ENCODE measurements at regions not wholly inside any gene's neighbourhood (a gene's known extent, or its start where the extent isn't known, plus 50 kb on each side); places are given as distances from the start of the nearest gene placed in this dataset.

GRCh38 chr16:51510416-51510815 lies 359.3 kb upstream of the SALL1 start:
- no peak for DNase-seq

- DNase-seq: no peak
Observed at GRCh38 chr16:51509336-51509735, 358.3 kb upstream of the SALL1 start.

- no peak for DNase-seq
Observed at GRCh38 chr16:51508490-51509212, 357.6 kb upstream of the SALL1 start.

GRCh38 chr16:51507286-51507685 lies 356.2 kb upstream of the SALL1 start:
- no peak for DNase-seq

GRCh38 chr16:51500306-51500705 lies 349.2 kb upstream of the SALL1 start:
- no peak for DNase-seq

GRCh38 chr16:51497541-51498211 lies 346.6 kb upstream of the SALL1 start:
- DNase-seq: no peak

GRCh38 chr16:51490866-51491265 lies 339.8 kb upstream of the SALL1 start:
- DNase-seq: no peak

- no peak for DNase-seq
Observed at GRCh38 chr16:51487880-51488279, 336.8 kb upstream of the SALL1 start.

- no peak for DNase-seq
Observed at GRCh38 chr16:51474414-51475091, 323.5 kb upstream of the SALL1 start.

- DNase-seq: no peak
Observed at GRCh38 chr16:51473091-51473490, 322.0 kb upstream of the SALL1 start.

GRCh38 chr16:51470492-51470891 lies 319.4 kb upstream of the SALL1 start:
- DNase-seq: no peak

GRCh38 chr16:51464996-51465395 lies 313.9 kb upstream of the SALL1 start:
- DNase-seq: no peak

GRCh38 chr16:51461255-51461654 lies 310.2 kb upstream of the SALL1 start:
- DNase-seq: no peak

- no peak for DNase-seq
Observed at GRCh38 chr16:51458356-51459140, 307.5 kb upstream of the SALL1 start.

GRCh38 chr16:51457775-51458174 lies 306.7 kb upstream of the SALL1 start:
- no peak for DNase-seq

- DNase-seq: no peak
Observed at GRCh38 chr16:51455398-51455797, 304.3 kb upstream of the SALL1 start.

- no peak for DNase-seq
Observed at GRCh38 chr16:51453251-51453650, 302.2 kb upstream of the SALL1 start.

GRCh38 chr16:51450909-51451308 lies 299.8 kb upstream of the SALL1 start:
- no peak for DNase-seq

GRCh38 chr16:51450376-51450775 lies 299.3 kb upstream of the SALL1 start:
- no peak for DNase-seq

GRCh38 chr16:51449441-51449840 lies 298.4 kb upstream of the SALL1 start:
- no peak for DNase-seq

GRCh38 chr16:51445250-51445649 lies 294.2 kb upstream of the SALL1 start:
- no peak for DNase-seq

- no peak for DNase-seq
Observed at GRCh38 chr16:51443934-51444333, 292.9 kb upstream of the SALL1 start.

- no peak for DNase-seq
Observed at GRCh38 chr16:51442141-51442870, 291.2 kb upstream of the SALL1 start.
